ENCODE measurements at regions not wholly inside any gene's neighbourhood (a gene's known extent, or its start where the extent isn't known, plus 50 kb on each side); places are given as distances from the start of the nearest gene placed in this dataset.

DNA sequence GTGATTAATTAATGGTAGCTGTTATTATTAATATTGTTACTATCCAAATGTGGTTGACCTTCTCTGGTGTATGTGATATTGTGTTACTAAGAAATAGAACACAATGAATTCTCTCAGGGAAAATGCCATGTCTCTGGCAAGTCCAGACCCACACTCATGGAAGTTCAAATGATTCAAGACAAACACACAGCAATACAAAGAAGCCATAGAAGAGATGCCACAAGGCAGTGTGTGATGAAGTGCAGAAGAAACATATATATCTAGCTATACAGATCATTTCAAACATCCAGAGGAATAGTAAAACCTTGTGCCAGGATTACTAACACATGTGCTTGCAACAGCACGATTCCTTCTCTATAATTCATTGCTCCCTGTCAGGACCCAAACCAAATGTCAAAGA is 93.1 kb upstream of the SOD3 start:
- Histone ChIP-seq H3K4me1 (no peaks in the 10 kb centered on the region), H3K4me3 (no peak overlapping the region), H3K27me3 (no peaks in the 10 kb centered on the region), H3K9me3 (no peaks in the 10 kb centered on the region), H3K36me3 (no peaks in the 10 kb centered on the region), H3K27ac (no peak overlapping the region)
- no peak for DNase-seq
- TF ChIP-seq POLR2A (IDR thresholded peaks at IDR 0.05) = no peak
- TF ChIP-seq, protein P1, sequence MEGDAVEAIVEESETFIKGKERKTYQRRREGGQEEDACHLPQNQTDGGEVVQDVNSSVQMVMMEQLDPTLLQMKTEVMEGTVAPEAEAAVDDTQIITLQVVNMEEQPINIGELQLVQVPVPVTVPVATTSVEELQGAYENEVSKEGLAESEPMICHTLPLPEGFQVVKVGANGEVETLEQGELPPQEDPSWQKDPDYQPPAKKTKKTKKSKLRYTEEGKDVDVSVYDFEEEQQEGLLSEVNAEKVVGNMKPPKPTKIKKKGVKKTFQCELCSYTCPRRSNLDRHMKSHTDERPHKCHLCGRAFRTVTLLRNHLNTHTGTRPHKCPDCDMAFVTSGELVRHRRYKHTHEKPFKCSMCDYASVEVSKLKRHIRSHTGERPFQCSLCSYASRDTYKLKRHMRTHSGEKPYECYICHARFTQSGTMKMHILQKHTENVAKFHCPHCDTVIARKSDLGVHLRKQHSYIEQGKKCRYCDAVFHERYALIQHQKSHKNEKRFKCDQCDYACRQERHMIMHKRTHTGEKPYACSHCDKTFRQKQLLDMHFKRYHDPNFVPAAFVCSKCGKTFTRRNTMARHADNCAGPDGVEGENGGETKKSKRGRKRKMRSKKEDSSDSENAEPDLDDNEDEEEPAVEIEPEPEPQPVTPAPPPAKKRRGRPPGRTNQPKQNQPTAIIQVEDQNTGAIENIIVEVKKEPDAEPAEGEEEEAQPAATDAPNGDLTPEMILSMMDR (IDR thresholded peaks at IDR 0.05) = no peak

DNA sequence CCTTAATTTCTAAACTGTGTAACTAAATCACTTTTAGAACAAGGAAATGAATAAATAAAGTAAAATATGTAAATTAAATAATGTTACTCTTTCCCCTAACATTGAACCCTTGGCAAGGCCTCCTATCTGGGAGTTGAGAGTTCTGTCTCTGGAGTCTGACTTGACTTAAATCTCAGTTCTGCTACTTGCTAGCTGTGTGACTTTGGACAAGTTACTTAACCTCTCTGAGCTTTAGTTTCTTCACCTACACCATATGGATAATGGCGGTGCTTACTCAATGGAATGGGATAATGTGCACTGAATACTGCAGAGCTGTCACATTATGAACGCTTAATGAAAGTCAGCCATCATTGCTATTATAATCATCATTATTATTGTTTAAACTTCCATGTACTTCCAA is 92.1 kb upstream of the SOD3 start:
- Histone ChIP-seq H3K27me3 (no peaks in the 10 kb centered on the region), H3K36me3 (no peaks in the 10 kb centered on the region), H3K27ac (no peak overlapping the region), H3K4me3 (no peak overlapping the region), H3K4me1 (no peaks in the 10 kb centered on the region), H3K9me3 (no peaks in the 10 kb centered on the region)
- no peak for DNase-seq
- TF ChIP-seq, protein P1 (IDR thresholded peaks at IDR 0.05) = no peak
- TF ChIP-seq POLR2A (IDR thresholded peaks at IDR 0.05) = no peak

DNA sequence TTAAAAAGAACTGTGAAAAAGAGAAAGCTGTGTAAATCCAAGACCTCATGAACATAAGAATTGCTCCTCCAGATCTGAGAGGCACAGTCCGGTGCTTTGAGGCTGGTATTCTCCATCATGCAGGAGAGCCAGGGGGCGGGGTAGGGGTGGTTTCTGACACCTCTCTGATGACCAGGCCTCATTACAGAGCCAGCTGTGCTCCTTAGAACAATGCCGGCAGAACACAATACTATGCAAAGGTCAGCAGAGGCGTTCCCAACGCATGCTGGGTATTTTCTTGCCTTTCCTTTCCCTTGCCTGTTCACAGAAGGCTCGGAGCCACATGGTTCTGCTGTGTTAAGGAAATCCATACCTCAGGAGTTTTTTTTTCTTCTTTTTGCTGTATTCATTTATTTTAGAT is 91.2 kb upstream of the SOD3 start:
- TF ChIP-seq, protein P1 (IDR thresholded peaks at IDR 0.05) = no peak
- no peak for TF ChIP-seq POLR2A (IDR thresholded peaks at IDR 0.05)
- Histone ChIP-seq H3K27me3 (no peaks in the 10 kb centered on the region), H3K4me3 (no peak overlapping the region), H3K4me1 (no peaks in the 10 kb centered on the region), H3K9me3 (no peaks in the 10 kb centered on the region), H3K36me3 (no peaks in the 10 kb centered on the region), H3K27ac (no peak overlapping the region)
- no peak for DNase-seq

DNA sequence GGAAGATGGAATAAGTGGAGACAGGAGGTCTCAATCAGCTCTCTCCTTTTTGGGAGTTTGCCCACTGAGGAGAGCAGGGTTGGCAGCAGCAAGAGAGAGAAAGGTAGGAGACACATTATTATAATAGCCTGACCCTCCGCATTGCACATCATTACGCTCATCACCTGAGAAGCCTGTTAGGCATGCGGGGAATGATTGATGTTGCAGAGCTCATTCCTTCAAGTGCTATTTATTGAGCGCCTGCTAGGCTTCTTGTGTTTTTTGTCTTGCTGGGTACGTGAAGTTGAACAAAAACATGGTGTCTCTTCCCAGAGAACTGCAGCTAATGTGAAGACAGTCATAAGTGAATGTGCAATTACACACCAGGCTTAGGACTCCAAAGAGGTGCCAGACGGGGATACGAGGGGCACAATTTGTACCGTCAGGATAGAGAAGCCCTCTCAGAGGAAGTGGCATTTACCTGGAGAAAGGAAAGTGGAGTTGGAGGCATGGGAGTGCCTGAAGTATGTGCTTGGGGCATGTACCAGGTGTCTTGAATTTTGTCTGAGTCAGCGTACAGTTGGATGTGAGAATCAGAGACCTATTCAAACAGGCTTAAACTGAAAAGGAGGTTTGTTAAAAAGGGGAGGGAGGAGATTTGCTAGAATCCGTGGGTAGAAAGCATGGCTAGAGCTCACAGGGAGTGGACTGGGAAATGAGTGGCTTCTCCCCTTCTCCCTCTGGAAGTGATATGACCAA is 90.2 kb upstream of the SOD3 start:
- H3K4me1 ChIP-seq = no peaks in the 10 kb centered on the region
- H3K9me3 ChIP-seq = no peaks in the 10 kb centered on the region
- H3K36me3 ChIP-seq = no peaks in the 10 kb centered on the region
- TF ChIP-seq, protein P1 (IDR thresholded peaks at IDR 0.05) = no peak
- H3K4me3 ChIP-seq = no peak overlapping the region
- DNase-seq = no peak
- no peaks in the 10 kb centered on the region for H3K27me3 ChIP-seq
- no peak overlapping the region for H3K27ac ChIP-seq

DNA sequence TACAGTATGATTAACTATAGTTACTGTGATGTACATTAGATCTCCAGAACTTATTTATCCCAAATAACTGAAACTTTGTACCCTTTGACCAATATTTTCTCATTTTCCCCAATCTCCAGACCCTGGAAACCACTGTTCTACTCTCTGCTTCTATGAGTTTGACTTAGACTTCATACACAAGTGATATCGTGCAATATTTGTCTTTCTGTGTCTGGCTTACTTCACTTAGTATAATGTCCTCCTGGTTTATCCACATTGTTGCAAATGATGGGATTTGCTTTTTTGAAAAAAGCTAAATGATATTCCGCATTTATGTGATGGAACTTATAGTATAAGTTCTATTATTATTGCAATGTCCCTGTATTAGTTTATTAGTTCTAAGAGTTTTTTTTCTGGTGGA is 81.8 kb upstream of the SOD3 start:
- no peak overlapping the region for H3K27ac ChIP-seq
- no peaks in the 10 kb centered on the region for H3K27me3 ChIP-seq
- no peak overlapping the region for H3K4me3 ChIP-seq
- H3K9me3 ChIP-seq = no peaks in the 10 kb centered on the region
- no peaks in the 10 kb centered on the region for H3K36me3 ChIP-seq
- DNase-seq = no peak
- no peaks in the 10 kb centered on the region for H3K4me1 ChIP-seq
- no peak for TF ChIP-seq POLR2A (IDR thresholded peaks at IDR 0.05)
- TF ChIP-seq, protein P1 (IDR thresholded peaks at IDR 0.05) = no peak

DNA sequence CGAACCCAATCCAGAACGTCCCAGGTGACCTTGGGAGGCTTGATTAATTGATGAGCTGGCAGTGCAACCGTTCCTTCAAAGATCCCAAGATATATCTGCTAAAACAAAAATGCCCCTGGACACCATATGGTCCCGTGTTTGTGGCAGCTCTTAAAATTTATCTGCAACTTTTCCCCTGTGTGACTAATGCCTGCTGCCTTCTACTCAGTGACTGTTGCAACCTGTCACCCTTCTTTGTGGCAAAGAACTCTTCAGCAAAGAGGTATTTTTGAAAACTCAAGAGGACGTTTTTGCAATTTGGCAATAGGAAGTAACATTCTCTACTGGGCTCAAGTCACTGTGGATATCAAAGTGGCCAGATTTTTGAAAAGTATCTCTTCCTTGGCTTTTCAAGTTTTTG is 75.8 kb upstream of the SOD3 start:
- no peak overlapping the region for H3K27ac ChIP-seq
- no peaks in the 10 kb centered on the region for H3K9me3 ChIP-seq
- H3K4me1 ChIP-seq = no peaks in the 10 kb centered on the region
- H3K36me3 ChIP-seq = no peaks in the 10 kb centered on the region
- H3K27me3 ChIP-seq = no peaks in the 10 kb centered on the region
- no peak overlapping the region for H3K4me3 ChIP-seq
- no peak for DNase-seq
- TF ChIP-seq, protein P1 (IDR thresholded peaks at IDR 0.05) = no peak
- no peak for TF ChIP-seq POLR2A (IDR thresholded peaks at IDR 0.05)

All from Peyer's patch (tissue), 4 donors.